ENCODE measurements at regions not wholly inside any gene's neighbourhood (a gene's known extent, or its start where the extent isn't known, plus 50 kb on each side); places are given as distances from the start of the nearest gene placed in this dataset.

- no peak for TF ChIP-seq POU6F1 (CRISPR knock-in tag; IDR thresholded peaks at IDR 0.05; ENCODE audit: borderline replicate concordance, low read depth)
- TF ChIP-seq, protein P1, sequence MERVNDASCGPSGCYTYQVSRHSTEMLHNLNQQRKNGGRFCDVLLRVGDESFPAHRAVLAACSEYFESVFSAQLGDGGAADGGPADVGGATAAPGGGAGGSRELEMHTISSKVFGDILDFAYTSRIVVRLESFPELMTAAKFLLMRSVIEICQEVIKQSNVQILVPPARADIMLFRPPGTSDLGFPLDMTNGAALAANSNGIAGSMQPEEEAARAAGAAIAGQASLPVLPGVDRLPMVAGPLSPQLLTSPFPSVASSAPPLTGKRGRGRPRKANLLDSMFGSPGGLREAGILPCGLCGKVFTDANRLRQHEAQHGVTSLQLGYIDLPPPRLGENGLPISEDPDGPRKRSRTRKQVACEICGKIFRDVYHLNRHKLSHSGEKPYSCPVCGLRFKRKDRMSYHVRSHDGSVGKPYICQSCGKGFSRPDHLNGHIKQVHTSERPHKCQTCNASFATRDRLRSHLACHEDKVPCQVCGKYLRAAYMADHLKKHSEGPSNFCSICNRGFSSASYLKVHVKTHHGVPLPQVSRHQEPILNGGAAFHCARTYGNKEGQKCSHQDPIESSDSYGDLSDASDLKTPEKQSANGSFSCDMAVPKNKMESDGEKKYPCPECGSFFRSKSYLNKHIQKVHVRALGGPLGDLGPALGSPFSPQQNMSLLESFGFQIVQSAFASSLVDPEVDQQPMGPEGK (CRISPR knock-in tag; IDR thresholded peaks at IDR 0.05; ENCODE audit: borderline replicate concordance): no peak
- no peak for TF ChIP-seq TCF4 (CRISPR knock-in tag; IDR thresholded peaks at IDR 0.05; ENCODE audit: borderline replicate concordance)
- no peak for TF ChIP-seq CSRNP3 (CRISPR knock-in tag; IDR thresholded peaks at IDR 0.05)
Observed at GRCh38 chr2:57821088-57821487, 225.5 kb upstream of the VRK2 start.

All from SK-N-SH treated with all-trans-retinoic acid at 6 μM for 48 hours (cell line).